ENCODE measurements at regions not wholly inside any gene's neighbourhood (a gene's known extent, or its start where the extent isn't known, plus 50 kb on each side); places are given as distances from the start of the nearest gene placed in this dataset.

DNA sequence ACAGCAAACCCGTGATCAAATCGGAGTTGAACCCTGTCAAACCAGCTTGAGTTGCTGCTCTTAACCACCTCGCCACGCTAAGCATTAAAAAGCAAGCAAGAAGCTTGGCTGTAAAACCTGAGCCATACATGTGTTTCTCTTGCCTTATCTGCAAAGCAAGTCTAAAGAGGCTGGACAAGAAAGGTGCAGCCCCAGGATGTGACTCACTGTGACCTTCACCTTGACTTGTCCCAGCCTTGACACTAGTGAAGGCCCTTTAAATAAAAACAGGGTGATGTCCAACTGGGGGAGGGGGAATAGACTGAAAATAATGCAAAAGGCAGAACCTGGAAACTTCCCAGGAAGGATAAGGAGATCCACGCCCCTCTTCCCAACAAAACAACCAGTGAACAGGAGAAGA is 127.6 kb upstream of the NPAS2 start (continued):
- TF ChIP-seq EGR1 (IDR thresholded peaks at IDR 0.05; ENCODE audit: low read depth in 2 of 2) = no peak
- TF ChIP-seq, protein P1, sequence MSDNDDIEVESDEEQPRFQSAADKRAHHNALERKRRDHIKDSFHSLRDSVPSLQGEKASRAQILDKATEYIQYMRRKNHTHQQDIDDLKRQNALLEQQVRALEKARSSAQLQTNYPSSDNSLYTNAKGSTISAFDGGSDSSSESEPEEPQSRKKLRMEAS (IDR thresholded peaks at IDR 0.05) = no peak
- TF ChIP-seq NR2F2 (IDR thresholded peaks at IDR 0.05) = no peak
- TF ChIP-seq RXRA (IDR thresholded peaks at IDR 0.05) = no peak
- TF ChIP-seq YY1 (IDR thresholded peaks at IDR 0.05) = no peak
- no peak for TF ChIP-seq HNF4A (conservative IDR thresholded peaks at IDR 0.05)

DNA sequence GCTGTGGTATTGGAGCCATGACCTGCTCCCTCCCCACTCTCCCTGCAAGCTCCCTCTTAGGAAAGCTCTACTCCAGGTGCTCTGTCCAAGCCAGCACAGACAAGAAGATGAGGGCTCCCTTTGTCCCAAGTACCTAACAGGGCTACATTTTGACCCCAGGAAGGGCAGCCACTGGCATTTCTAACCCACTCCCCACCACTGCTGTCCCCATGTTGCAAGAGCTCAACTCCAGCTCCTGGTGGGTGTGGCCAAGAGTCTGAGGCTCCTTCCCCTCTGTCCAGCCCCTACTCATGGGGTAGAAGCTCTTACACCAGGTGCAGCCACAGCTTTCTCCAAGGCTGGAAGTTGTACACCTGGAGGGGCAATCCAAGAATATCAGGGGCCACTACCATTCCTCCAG is 127.0 kb upstream of the NPAS2 start:
- H3K9me3 ChIP-seq (ENCODE audit: control insufficient read depth in 4 of 4, low read length in 3 of 4) = peaks cover 0 to 5% (median 2%) of the 10 kb centered on the region in 4 donors
- DNase-seq (ENCODE audit: low spot score) = no peak
- TF ChIP-seq, protein P2, sequence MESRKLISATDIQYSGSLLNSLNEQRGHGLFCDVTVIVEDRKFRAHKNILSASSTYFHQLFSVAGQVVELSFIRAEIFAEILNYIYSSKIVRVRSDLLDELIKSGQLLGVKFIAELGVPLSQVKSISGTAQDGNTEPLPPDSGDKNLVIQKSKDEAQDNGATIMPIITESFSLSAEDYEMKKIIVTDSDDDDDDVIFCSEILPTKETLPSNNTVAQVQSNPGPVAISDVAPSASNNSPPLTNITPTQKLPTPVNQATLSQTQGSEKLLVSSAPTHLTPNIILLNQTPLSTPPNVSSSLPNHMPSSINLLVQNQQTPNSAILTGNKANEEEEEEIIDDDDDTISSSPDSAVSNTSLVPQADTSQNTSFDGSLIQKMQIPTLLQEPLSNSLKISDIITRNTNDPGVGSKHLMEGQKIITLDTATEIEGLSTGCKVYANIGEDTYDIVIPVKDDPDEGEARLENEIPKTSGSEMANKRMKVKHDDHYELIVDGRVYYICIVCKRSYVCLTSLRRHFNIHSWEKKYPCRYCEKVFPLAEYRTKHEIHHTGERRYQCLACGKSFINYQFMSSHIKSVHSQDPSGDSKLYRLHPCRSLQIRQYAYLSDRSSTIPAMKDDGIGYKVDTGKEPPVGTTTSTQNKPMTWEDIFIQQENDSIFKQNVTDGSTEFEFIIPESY (IDR thresholded peaks at IDR 0.05) = no peak
- no peak for TF ChIP-seq RAD21 (IDR thresholded peaks at IDR 0.05)
- TF ChIP-seq GABPA (IDR thresholded peaks at IDR 0.05 in 1 of 2, conservative IDR thresholded peaks at IDR 0.05 in 1 of 2) = no peak
- TF ChIP-seq FOXA1 (IDR thresholded peaks at IDR 0.05) = no peak
- no peak for TF ChIP-seq FOXA2 (IDR thresholded peaks at IDR 0.05)
- no peak for TF ChIP-seq NR2F2 (IDR thresholded peaks at IDR 0.05)
- no peak for TF ChIP-seq SP1 (IDR thresholded peaks at IDR 0.05)
- TF ChIP-seq, protein P3, sequence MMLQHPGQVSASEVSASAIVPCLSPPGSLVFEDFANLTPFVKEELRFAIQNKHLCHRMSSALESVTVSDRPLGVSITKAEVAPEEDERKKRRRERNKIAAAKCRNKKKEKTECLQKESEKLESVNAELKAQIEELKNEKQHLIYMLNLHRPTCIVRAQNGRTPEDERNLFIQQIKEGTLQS (IDR thresholded peaks at IDR 0.05) = no peak
- TF ChIP-seq, protein P4, sequence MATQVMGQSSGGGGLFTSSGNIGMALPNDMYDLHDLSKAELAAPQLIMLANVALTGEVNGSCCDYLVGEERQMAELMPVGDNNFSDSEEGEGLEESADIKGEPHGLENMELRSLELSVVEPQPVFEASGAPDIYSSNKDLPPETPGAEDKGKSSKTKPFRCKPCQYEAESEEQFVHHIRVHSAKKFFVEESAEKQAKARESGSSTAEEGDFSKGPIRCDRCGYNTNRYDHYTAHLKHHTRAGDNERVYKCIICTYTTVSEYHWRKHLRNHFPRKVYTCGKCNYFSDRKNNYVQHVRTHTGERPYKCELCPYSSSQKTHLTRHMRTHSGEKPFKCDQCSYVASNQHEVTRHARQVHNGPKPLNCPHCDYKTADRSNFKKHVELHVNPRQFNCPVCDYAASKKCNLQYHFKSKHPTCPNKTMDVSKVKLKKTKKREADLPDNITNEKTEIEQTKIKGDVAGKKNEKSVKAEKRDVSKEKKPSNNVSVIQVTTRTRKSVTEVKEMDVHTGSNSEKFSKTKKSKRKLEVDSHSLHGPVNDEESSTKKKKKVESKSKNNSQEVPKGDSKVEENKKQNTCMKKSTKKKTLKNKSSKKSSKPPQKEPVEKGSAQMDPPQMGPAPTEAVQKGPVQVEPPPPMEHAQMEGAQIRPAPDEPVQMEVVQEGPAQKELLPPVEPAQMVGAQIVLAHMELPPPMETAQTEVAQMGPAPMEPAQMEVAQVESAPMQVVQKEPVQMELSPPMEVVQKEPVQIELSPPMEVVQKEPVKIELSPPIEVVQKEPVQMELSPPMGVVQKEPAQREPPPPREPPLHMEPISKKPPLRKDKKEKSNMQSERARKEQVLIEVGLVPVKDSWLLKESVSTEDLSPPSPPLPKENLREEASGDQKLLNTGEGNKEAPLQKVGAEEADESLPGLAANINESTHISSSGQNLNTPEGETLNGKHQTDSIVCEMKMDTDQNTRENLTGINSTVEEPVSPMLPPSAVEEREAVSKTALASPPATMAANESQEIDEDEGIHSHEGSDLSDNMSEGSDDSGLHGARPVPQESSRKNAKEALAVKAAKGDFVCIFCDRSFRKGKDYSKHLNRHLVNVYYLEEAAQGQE (IDR thresholded peaks at IDR 0.05) = no peak
- no peak for TF ChIP-seq JUND (IDR thresholded peaks at IDR 0.05)
- no peak overlapping the region for H3K4me3 ChIP-seq (ENCODE audit: low read depth in 1 of 3, low read length in 3 of 3)
- H3K9ac ChIP-seq (ENCODE audit: low read depth in 1 of 2, low read length in 2 of 2) = no peak overlapping the region
- no peaks in the 10 kb centered on the region for H3K27me3 ChIP-seq (ENCODE audit: control insufficient read depth in 4 of 4, insufficient read depth in 4 of 4, low read length in 3 of 4)
- no peaks in the 10 kb centered on the region for H3K4me1 ChIP-seq (ENCODE audit: control insufficient read depth in 4 of 4, insufficient read depth in 4 of 4, low read length in 3 of 4)
- H3K27ac ChIP-seq (ENCODE audit: low read depth in 1 of 2, low read length in 2 of 2) = no peak overlapping the region
- H3K36me3 ChIP-seq (ENCODE audit: control insufficient read depth in 4 of 4, insufficient read depth in 3 of 4, low read depth in 1 of 4, low read length in 3 of 4) = no peaks in the 10 kb centered on the region

DNA sequence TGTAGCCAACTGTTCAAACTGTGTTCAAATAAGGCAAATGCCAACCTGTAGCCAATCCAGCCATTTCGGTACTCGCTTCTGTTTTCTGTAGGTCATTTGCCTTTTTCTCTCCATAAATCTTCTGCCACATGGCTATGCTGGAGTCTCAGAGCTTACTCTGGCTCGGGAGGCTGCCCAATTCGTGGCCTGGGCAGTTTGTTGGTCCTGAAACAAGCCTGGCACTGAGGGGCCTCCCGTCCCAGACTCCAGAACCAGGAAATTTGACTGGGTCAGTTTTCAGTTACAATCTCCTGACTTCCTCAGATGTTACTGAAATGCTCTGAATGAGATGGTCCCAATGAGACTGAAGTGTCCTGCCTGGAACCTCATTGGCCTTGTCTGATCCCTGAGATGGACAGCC is 120.8 kb upstream of the NPAS2 start:
- Histone ChIP-seq H3K27me3 (ENCODE audit: control insufficient read depth in 4 of 4, insufficient read depth in 4 of 4, low read length in 3 of 4) (no peaks in the 10 kb centered on the region), H3K4me1 (ENCODE audit: control insufficient read depth in 4 of 4, insufficient read depth in 4 of 4, low read length in 3 of 4) (no peaks in the 10 kb centered on the region), H3K9me3 (ENCODE audit: control insufficient read depth in 4 of 4, low read length in 3 of 4) (peaks cover 0 to 6% (median 3%) of the 10 kb centered on the region in 4 donors), H3K9ac (ENCODE audit: low read depth in 1 of 2, low read length in 2 of 2) (no peak overlapping the region), H3K36me3 (ENCODE audit: control insufficient read depth in 4 of 4, insufficient read depth in 3 of 4, low read depth in 1 of 4, low read length in 3 of 4) (no peaks in the 10 kb centered on the region), H3K4me3 (ENCODE audit: low read depth in 1 of 3, low read length in 3 of 3) (no peak overlapping the region), H3K27ac (ENCODE audit: low read depth in 1 of 2, low read length in 2 of 2) (no peak overlapping the region)
- 72% methylated on average over 5 of the region's 5 CpGs for WGBS
- DNase-seq (ENCODE audit: low spot score) = no peak
- TF ChIP-seq RXRA (IDR thresholded peaks at IDR 0.05) = no peak
- TF ChIP-seq GABPA (IDR thresholded peaks at IDR 0.05 in 1 of 2, conservative IDR thresholded peaks at IDR 0.05 in 1 of 2) = no peak
- no peak for TF ChIP-seq RAD21 (IDR thresholded peaks at IDR 0.05)
- TF ChIP-seq, protein P1 (IDR thresholded peaks at IDR 0.05) = no peak
- TF ChIP-seq, protein P5, sequence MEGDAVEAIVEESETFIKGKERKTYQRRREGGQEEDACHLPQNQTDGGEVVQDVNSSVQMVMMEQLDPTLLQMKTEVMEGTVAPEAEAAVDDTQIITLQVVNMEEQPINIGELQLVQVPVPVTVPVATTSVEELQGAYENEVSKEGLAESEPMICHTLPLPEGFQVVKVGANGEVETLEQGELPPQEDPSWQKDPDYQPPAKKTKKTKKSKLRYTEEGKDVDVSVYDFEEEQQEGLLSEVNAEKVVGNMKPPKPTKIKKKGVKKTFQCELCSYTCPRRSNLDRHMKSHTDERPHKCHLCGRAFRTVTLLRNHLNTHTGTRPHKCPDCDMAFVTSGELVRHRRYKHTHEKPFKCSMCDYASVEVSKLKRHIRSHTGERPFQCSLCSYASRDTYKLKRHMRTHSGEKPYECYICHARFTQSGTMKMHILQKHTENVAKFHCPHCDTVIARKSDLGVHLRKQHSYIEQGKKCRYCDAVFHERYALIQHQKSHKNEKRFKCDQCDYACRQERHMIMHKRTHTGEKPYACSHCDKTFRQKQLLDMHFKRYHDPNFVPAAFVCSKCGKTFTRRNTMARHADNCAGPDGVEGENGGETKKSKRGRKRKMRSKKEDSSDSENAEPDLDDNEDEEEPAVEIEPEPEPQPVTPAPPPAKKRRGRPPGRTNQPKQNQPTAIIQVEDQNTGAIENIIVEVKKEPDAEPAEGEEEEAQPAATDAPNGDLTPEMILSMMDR (IDR thresholded peaks at IDR 0.05; ENCODE audit: low read depth, low read length, missing input control) = no peak
- TF ChIP-seq JUND (IDR thresholded peaks at IDR 0.05) = no peak
- TF ChIP-seq, protein P3 (IDR thresholded peaks at IDR 0.05) = no peak
- TF ChIP-seq EGR1 (IDR thresholded peaks at IDR 0.05; ENCODE audit: low read depth in 2 of 2) = no peak
- TF ChIP-seq TAF1 (conservative IDR thresholded peaks at IDR 0.05) = no peak
- TF ChIP-seq, protein P2 (IDR thresholded peaks at IDR 0.05) = no peak
- no peak for TF ChIP-seq FOXA1 (IDR thresholded peaks at IDR 0.05)
- TF ChIP-seq FOXA2 (IDR thresholded peaks at IDR 0.05) = no peak
- no peak for TF ChIP-seq HNF4G (IDR thresholded peaks at IDR 0.05)
- TF ChIP-seq HNF4A (conservative IDR thresholded peaks at IDR 0.05) = no peak
